Adrenal gland (tissue), 9 donors: ENCODE measurements at regions not wholly inside any gene's neighbourhood (a gene's known extent, or its start where the extent isn't known, plus 50 kb on each side); places are given as distances from the start of the nearest gene placed in this dataset.
"Not testable (repeated sequence)": the region's sequence is repeated elsewhere in the genome, so short reads cannot be mapped to it uniquely, and the experiment has no call there.

ENCODE experiments used
- DNase-seq, 7 donors: peaks; one replicate each; pipeline ENCODE4 v3.0.0-alpha.2; 2019 to 2020
- H3K27ac ChIP-seq, 5 donors: fragments of 200-600 bp; sonication (generic) in 4 of 5; 1 replicate in 3 of 5; 2 replicates in 2 of 5; pipeline versions ENCODE4 v1.5.1 to v1.8.0; 2016 to 2020; ENCODE audit warnings: mild to moderate bottlenecking in 1 of 5
- H3K27me3 ChIP-seq: fragments of 200-600 bp; 2 replicates; pipeline ENCODE4 v1.8.0; 2021
- H3K36me3 ChIP-seq, 2 donors: fragments of 200-600 bp; replicated peaks in 1 of 2; 1 replicate in 1 of 2; 2 replicates in 1 of 2; pipeline versions ENCODE4 v1.5.1 to v1.8.0; 2018 to 2022
- H3K4me1 ChIP-seq, 2 donors: fragments of 200-600 bp; replicated peaks in 1 of 2; 1 replicate in 1 of 2; 2 replicates in 1 of 2; pipeline versions ENCODE4 v1.5.1 to v1.8.0; 2018 to 2021
- H3K4me3 ChIP-seq, 4 donors: fragments of 200-600 bp; sonication (generic) in 3 of 4; one replicate each; pipeline ENCODE4 v1.5.1; 2016 to 2018
- H3K9me3 ChIP-seq, 3 donors: fragments of 200-600 bp; sonication (generic) in 1 of 3; replicated peaks in 1 of 3; 1 replicate in 2 of 3; 2 replicates in 1 of 3; pipeline versions ENCODE4 v1.5.1 to v1.8.0; 2016 to 2021
- POLR2A ChIP-seq, 2 donors: fragments of 450-650 bp; IDR thresholded peaks; one replicate each; pipeline ENCODE4 v1.6.1; 2017; ENCODE audit warnings: antibody characterized with exemption in 2 of 2, mild to moderate bottlenecking in 2 of 2, moderate library complexity in 1 of 2
- WGBS, 4 donors: extraction: QIAGEN DNeasy Blood & Tissue Kit in 2 of 4; methylation state at CpG; one replicate each; pipeline versions ENCODE4 v1.1.5 to v1.1.7; 2013 to 2017; 5-methylcytosine and 5-hydroxymethylcytosine counted together
- intact Hi-C, 2 donors: fragments of 100-400 bp; cut with DNase I; formaldehyde crosslinking; loops; one replicate each; pipeline versions ENCODE4 v1.14.1 to v1.15.0; 2022 to 2023
- TF ChIP-seq, protein P1 (sequence below), 6 experiments: fragments of 450-650 bp in 4 of 6; fragments of 200-600 bp in 2 of 6; sonication (generic) in 1 of 6; IDR thresholded peaks; 1 replicate in 5 of 6; 2 replicates in 1 of 6; pipeline versions ENCODE4 v1.5.1 to v1.8.0; 2016 to 2021; ENCODE audit warnings: antibody characterized with exemption in 6 of 6, mild to moderate bottlenecking in 2 of 6, moderate library complexity in 1 of 6
- donor health status: healthy with polysubstance abuse.
- donor health status: Bipolar disorder and iron deficiency.
- donor health status: DM: yes; HTN: yes; CAD: no.
- donor health status: DM: no; HTN: no; CAD: no.
- donor health status: DM: no; HTN: no; CAD: no.

DNA sequence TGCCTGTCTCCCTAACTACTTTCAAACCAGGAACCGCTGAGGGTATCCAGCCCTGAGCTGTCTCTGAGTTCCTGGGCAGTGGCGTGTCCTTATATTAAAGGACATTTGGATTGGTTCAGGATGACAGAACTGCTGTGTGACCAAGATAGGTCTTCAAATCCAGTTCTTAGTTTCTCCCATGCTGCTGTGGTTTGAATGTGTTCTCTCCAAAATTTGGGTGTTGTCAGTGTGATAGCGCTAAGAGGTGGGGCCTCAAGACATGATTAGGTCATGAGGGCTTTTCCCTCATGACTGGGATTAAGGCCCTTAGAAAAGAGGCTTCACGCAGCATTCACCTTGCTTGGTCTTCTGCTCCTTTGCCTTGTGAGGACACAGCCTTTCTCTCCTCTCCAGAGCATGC is 376.5 kb upstream of the TPM1 start:
- DNase-seq = no peak
- H3K27me3 ChIP-seq = no peaks in the 10 kb centered on the region
- TF ChIP-seq, protein P1, sequence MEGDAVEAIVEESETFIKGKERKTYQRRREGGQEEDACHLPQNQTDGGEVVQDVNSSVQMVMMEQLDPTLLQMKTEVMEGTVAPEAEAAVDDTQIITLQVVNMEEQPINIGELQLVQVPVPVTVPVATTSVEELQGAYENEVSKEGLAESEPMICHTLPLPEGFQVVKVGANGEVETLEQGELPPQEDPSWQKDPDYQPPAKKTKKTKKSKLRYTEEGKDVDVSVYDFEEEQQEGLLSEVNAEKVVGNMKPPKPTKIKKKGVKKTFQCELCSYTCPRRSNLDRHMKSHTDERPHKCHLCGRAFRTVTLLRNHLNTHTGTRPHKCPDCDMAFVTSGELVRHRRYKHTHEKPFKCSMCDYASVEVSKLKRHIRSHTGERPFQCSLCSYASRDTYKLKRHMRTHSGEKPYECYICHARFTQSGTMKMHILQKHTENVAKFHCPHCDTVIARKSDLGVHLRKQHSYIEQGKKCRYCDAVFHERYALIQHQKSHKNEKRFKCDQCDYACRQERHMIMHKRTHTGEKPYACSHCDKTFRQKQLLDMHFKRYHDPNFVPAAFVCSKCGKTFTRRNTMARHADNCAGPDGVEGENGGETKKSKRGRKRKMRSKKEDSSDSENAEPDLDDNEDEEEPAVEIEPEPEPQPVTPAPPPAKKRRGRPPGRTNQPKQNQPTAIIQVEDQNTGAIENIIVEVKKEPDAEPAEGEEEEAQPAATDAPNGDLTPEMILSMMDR (IDR thresholded peaks at IDR 0.05) = no peak
- no peak for TF ChIP-seq POLR2A (IDR thresholded peaks at IDR 0.05)
- intact Hi-C loops = no loop called here
- no peaks in the 10 kb centered on the region for H3K4me1 ChIP-seq
- no peak overlapping the region for H3K4me3 ChIP-seq
- H3K27ac ChIP-seq = no peak overlapping the region
- H3K9me3 ChIP-seq = peaks cover 0 to 2% (median 0%) of the 10 kb centered on the region in 3 donors
- H3K36me3 ChIP-seq = no peaks in the 10 kb centered on the region
- WGBS, 4 donors = 93 to 98% (median 95%) methylated on average over 3 to 4 of the region's 4 CpGs

DNA sequence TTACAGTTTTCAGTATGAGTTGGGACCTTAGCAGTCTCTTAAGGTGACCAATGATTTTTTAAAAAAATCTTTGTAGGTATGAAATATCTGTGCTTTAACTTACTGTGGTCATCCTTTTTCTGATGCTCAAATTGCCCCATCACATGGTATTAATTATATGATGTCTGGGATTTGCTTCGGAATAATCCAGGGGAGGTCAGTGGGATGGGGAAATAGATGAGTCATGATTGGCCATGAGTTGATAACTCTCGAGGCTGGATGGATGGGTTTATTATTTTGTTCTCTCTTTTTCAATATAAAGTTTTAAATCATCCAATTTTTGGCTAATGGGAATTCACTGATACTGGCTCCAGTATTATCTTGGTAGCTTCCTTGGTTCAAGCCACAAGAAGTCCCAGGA is 370.3 kb upstream of the TPM1 start:
- intact Hi-C loops = no loop called here
- H3K4me3 ChIP-seq = no peak overlapping the region
- no peak for DNase-seq
- no peaks in the 10 kb centered on the region for H3K27me3 ChIP-seq
- H3K36me3 ChIP-seq = no peaks in the 10 kb centered on the region
- TF ChIP-seq POLR2A (IDR thresholded peaks at IDR 0.05) = no peak
- TF ChIP-seq, protein P1 (IDR thresholded peaks at IDR 0.05) = no peak
- no peak overlapping the region for H3K27ac ChIP-seq
- no peaks in the 10 kb centered on the region for H3K4me1 ChIP-seq
- WGBS, 4 donors = 29 to 37% (median 33%) methylated on average over 2 of the region's 2 CpGs
- H3K9me3 ChIP-seq = peaks cover 0 to 8% (median 0%) of the 10 kb centered on the region in 3 donors

- TF ChIP-seq, protein P1 (IDR thresholded peaks at IDR 0.05) = no peak
- TF ChIP-seq POLR2A (IDR thresholded peaks at IDR 0.05) = no peak
- Histone ChIP-seq H3K36me3 (no peaks in the 10 kb centered on the region), H3K9me3 (no peaks in the 10 kb centered on the region), H3K27ac (no peak overlapping the region), H3K4me3 (no peak overlapping the region), H3K4me1 (no peaks in the 10 kb centered on the region), H3K27me3 (no peaks in the 10 kb centered on the region)
- no peak for DNase-seq
- 89 to 97% (median 94%) methylated on average over 6 of the region's 6 CpGs for WGBS, 4 donors
- intact Hi-C loops = no loop called here
These were observed 365.7 kb upstream of the TPM1 start for GRCh38 chr15:62676891-62677290.

- whole genome bisulfite sequencing, 4 donors = 93 to 96% (median 94%) methylated on average over 6 of the region's 6 CpGs
- Histone ChIP-seq H3K27me3 (no peaks in the 10 kb centered on the region), H3K36me3 (no peaks in the 10 kb centered on the region), H3K4me3 (no peak overlapping the region), H3K4me1 (no peaks in the 10 kb centered on the region), H3K27ac (no peak overlapping the region), H3K9me3 (no peaks in the 10 kb centered on the region)
- intact Hi-C loops = no loop called here
- no peak for DNase-seq
- TF ChIP-seq, protein P1 (IDR thresholded peaks at IDR 0.05) = no peak
- no peak for TF ChIP-seq POLR2A (IDR thresholded peaks at IDR 0.05)
These were observed 360.3 kb upstream of the TPM1 start for GRCh38 chr15:62681939-62682896.

DNA sequence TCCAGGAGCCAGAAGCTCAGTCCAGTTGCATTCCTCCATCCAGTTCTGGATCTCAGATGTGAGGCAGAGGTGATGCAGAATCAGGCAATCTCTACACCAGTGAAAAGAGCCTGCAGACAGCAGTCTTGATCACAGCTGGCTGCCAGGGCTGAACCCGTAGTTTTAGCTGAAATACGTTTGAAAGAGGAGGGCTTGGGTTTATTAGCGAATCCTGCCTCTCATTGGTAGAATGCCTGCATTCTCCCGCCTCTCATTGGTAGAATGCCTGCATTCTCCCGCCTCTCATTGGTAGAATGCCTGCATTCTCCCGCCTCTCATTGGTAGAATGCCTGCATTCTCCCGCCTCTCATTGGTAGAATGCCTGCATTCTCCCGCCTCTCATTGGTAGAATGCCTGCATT is 359.4 kb upstream of the TPM1 start:
- 95 to 97% (median 96%) methylated on average over 6 to 8 of the region's 8 CpGs for WGBS, 4 donors
- H3K27ac ChIP-seq, H3K4me1 ChIP-seq, H3K36me3 ChIP-seq, DNase-seq, H3K9me3 ChIP-seq, intact Hi-C loops, H3K4me3 ChIP-seq, H3K27me3 ChIP-seq: not testable (repeated sequence)
